ENCODE measurements at regions not wholly inside any gene's neighbourhood (a gene's known extent, or its start where the extent isn't known, plus 50 kb on each side); places are given as distances from the start of the nearest gene placed in this dataset.

- Histone ChIP-seq H3K27me3 (ENCODE audit: low read depth) (no peaks in the 10 kb centered on the region), H3K4me1 (peaks cover 4% of the 10 kb centered on the region), H3K36me3 (no peaks in the 10 kb centered on the region), H3K27ac (replicated peaks) (no peak overlapping the region), H3K9me3 (replicated peaks) (no peaks in the 10 kb centered on the region), H3K4me3 (no peak overlapping the region)
- TF ChIP-seq CTCF (IDR thresholded peaks at IDR 0.05; ENCODE audit: borderline replicate concordance) = no peak
- DNase-seq = no peak
- intact Hi-C loops (cut with micrococcal nuclease) = no loop called here
These were observed 250.6 kb downstream of the AEBP2 start for GRCh38 chr12:19689801-19690472.

GRCh38 chr12:19692091-19692490 is 252.8 kb downstream of the AEBP2 start:
- intact Hi-C loops (cut with micrococcal nuclease) = no loop called here
- H3K27me3 ChIP-seq (ENCODE audit: low read depth) = no peaks in the 10 kb centered on the region
- DNase-seq = no peak
- H3K9me3 ChIP-seq (replicated peaks) = no peaks in the 10 kb centered on the region
- peaks cover 4% of the 10 kb centered on the region for H3K4me1 ChIP-seq
- peak overlapping the region; percentile 53 for H3K27ac ChIP-seq (replicated peaks)
- peak overlapping the region; percentile 14 for H3K4me3 ChIP-seq
- no peak for TF ChIP-seq CTCF (IDR thresholded peaks at IDR 0.05; ENCODE audit: borderline replicate concordance)
- H3K36me3 ChIP-seq = no peaks in the 10 kb centered on the region

- no peak for TF ChIP-seq CTCF (IDR thresholded peaks at IDR 0.05; ENCODE audit: borderline replicate concordance)
- Histone ChIP-seq H3K27ac (replicated peaks) (peak overlapping the region; percentile 53), H3K9me3 (replicated peaks) (no peaks in the 10 kb centered on the region), H3K4me1 (peaks cover 4% of the 10 kb centered on the region), H3K4me3 (peak overlapping the region; percentile 14), H3K36me3 (no peaks in the 10 kb centered on the region), H3K27me3 (ENCODE audit: low read depth) (no peaks in the 10 kb centered on the region)
- intact Hi-C loops (cut with micrococcal nuclease) = no loop called here
- no peak for DNase-seq
These were observed 253.3 kb downstream of the AEBP2 start for GRCh38 chr12:19692566-19692965.

- Histone ChIP-seq H3K27ac (replicated peaks) (no peak overlapping the region), H3K4me3 (no peak overlapping the region), H3K4me1 (peaks cover 4% of the 10 kb centered on the region), H3K36me3 (no peaks in the 10 kb centered on the region), H3K27me3 (ENCODE audit: low read depth) (no peaks in the 10 kb centered on the region), H3K9me3 (replicated peaks) (no peaks in the 10 kb centered on the region)
- TF ChIP-seq CTCF (IDR thresholded peaks at IDR 0.05; ENCODE audit: borderline replicate concordance) = no peak
- no peak for DNase-seq
- intact Hi-C loops (cut with micrococcal nuclease) = no loop called here
These were observed 255.3 kb downstream of the AEBP2 start for GRCh38 chr12:19694627-19695026.

- TF ChIP-seq CTCF (IDR thresholded peaks at IDR 0.05; ENCODE audit: borderline replicate concordance) = no peak
- no peak overlapping the region for H3K4me3 ChIP-seq
- H3K27me3 ChIP-seq (ENCODE audit: low read depth) = no peaks in the 10 kb centered on the region
- no peaks in the 10 kb centered on the region for H3K9me3 ChIP-seq (replicated peaks)
- DNase-seq = no peak
- H3K36me3 ChIP-seq = no peaks in the 10 kb centered on the region
- intact Hi-C loops (cut with micrococcal nuclease) = no loop called here
- H3K27ac ChIP-seq (replicated peaks) = no peak overlapping the region
- peaks cover 4% of the 10 kb centered on the region for H3K4me1 ChIP-seq
These were observed 256.2 kb downstream of the AEBP2 start for GRCh38 chr12:19695244-19696098.

Measured in left ventricle myocardium inferior (tissue), 1 donor.